IPS-18c (cell line): ENCODE measurements at regions not wholly inside any gene's neighbourhood (a gene's known extent, or its start where the extent isn't known, plus 50 kb on each side); places are given as distances from the start of the nearest gene placed in this dataset.
A peak's percentile ranks its signal among the peaks of the same experiment; 100 is the strongest.
"Not testable (repeated sequence)": the region's sequence is repeated elsewhere in the genome, so short reads cannot be mapped to it uniquely, and the experiment has no call there.

Experiments used
- H3K4me3 ChIP-seq: 2 replicates; pipeline ENCODE4 v1.7.0; 2013; ENCODE audit warnings: low read depth, mild to moderate bottlenecking, low read length, moderate library complexity; ENCODE audit not compliant: insufficient read depth
- H3K9me3 ChIP-seq: one replicate; pipeline ENCODE4 v1.6.1; 2013; ENCODE audit warnings: mild to moderate bottlenecking, low read length, moderate library complexity; ENCODE audit not compliant: control insufficient read depth, insufficient read depth

- not testable (repeated sequence) for H3K4me3 ChIP-seq, H3K9me3 ChIP-seq
Measured at GRCh38 chr7:32768866-32769510, 122.6 kb downstream of the KBTBD2 start.

- not testable (repeated sequence) for H3K9me3 ChIP-seq, H3K4me3 ChIP-seq
Measured at GRCh38 chr7:32768338-32768737, 123.2 kb downstream of the KBTBD2 start.

DNA sequence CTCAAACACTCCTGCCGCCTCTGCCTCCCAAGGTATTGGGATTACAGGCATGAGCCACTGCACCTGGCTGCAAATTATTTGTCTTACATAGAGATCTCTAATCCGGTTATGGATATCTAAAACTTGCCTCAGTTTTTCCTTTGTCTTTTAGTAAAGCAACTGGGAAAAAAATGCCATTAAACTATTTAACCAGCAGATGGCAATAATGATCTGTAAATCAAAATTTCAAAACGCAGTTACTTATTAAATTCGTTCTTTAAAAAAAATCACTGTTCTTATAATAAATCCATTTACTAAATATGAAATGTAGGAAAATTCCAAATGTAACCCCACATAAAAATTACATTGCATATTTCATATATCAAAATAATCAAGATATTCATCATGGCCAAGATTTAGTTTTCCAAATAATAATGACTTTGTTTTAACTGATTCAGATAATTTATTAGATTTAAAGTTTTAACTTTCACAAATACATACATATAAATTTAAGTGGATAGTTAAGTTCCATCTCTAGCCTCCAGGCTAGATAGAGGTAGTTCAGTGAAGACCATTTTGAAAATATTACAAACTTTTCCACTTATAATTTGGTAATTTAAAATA lies 125.8 kb downstream of the KBTBD2 start:
- H3K9me3 ChIP-seq, H3K4me3 ChIP-seq: not testable (repeated sequence)

GRCh38 chr7:32765185-32765584 lies 126.4 kb downstream of the KBTBD2 start:
- H3K4me3 ChIP-seq = no peak overlapping the region
- peaks cover 4% of the 10 kb centered on the region for H3K9me3 ChIP-seq

GRCh38 chr7:32762925-32763293 lies 128.7 kb downstream of the KBTBD2 start:
- H3K9me3 ChIP-seq = no peaks in the 10 kb centered on the region
- H3K4me3 ChIP-seq = no peak overlapping the region

DNA sequence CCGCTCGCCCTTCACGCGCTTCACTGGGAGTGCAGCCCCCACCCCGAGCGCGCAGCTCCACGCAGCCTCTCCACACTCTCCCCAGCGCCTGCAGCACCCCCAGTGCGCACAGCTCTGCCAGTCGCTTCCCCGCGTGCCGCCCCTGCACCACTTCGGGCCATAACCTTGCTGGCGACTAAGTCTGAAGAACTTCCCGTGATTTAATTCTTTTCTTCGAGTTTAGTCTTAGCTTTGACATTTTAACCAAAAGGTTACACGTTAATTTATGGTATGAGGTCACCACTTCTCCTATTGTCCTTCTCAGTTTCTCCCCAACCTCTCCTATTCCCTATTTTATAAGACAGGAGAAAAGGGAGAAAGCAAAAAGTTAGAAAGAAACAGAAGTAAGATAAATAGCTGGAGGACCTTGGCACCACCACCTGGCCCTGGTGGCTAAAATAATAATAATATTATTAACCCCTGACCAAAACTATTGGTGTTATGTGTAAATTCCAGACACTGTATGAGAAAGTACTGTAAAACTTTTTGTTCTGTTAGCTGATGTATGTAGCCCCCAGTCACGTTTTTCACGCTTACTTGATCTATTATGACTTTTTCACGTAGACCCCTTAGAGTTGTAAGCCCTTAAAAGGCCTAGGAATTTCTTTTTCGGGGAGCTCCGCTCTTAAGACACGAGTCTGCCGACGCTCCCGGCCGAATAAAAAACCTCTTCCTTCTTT lies 129.2 kb downstream of the KBTBD2 start:
- not testable (repeated sequence) for H3K4me3 ChIP-seq, H3K9me3 ChIP-seq

DNA sequence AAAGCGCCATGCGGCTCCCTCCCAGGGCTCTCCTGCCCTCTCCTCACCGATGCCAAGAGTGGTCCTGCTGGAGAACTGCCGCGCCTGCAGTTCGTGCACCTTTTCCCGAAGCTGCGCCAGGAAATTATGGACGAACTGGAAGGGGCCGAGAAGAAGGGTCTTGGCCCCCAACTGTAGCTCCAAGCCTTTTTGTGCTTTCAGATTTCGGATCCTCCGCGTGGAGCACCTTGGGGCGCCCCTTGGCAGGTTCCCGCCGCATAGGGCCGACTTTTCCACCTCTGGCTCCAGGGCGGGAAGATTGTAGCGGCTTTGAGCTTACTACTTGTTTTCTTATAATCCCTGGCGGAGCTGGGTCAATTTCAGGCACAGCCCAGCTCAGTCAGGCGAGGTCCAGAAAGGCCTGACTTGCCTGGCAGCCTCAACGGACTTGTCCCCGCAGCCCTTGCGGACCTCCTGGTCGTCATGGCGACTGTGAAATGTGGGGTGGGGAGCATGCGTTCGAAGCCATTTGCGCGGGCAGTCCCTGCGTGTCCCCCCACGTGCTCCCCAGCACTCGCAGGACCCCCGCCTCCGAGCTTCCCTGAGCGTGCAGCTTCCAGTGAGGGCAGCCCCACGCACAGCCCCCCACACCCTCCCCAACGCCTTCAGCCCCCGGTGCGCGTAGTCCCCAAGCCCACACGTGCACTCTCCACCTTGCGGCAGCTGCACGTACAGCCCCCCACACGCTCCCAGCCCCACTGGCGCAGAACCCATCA lies 129.9 kb downstream of the KBTBD2 start:
- no peaks in the 10 kb centered on the region for H3K9me3 ChIP-seq
- H3K4me3 ChIP-seq = no peak overlapping the region

- H3K9me3 ChIP-seq, H3K4me3 ChIP-seq: not testable (repeated sequence)
Measured at GRCh38 chr7:32760755-32761154, 130.8 kb downstream of the KBTBD2 start.

GRCh38 chr7:32759859-32760258 lies 131.7 kb downstream of the KBTBD2 start:
- H3K9me3 ChIP-seq, H3K4me3 ChIP-seq: not testable (repeated sequence)

DNA sequence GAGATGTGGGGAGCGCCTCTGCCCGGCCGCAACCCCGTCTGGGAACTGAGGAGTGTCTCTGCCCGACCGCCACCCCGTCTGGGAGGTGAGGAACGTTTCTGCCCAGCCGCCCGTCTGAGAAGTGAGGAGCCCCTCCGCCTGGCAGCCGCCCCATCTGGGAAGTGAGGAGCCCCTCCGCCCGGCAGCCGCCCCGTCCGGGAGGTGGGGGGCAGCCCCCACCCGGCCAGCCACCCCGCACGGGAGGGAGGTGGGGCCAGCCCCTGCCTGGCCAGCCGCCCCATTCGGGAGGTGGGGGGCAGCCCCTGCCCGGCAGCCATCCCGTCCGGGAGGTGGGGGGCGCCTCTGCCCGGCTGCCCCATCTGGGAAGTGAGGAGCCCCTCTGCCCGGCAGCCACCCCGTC lies 137.7 kb downstream of the KBTBD2 start:
- H3K9me3 ChIP-seq, H3K4me3 ChIP-seq: not testable (repeated sequence)

DNA sequence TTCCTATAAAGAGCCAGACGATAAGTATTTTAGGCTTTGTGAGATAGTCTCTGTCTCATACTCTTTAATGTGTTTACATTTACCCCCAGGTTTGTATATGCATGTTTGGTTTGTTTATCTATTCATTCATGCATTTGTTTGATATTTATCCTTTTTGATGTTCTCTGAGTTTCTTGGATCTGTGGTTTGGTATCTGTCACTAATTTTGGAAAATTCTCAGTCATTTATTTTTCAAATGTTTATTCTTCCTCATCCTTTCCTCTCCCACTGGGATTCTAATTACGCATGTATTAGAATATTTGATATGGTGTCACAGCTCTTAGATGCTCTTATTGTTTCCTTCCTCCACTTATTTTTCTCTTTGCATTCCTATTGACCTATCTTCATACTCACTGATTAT lies 143.2 kb downstream of the KBTBD2 start:
- H3K9me3 ChIP-seq, H3K4me3 ChIP-seq: not testable (repeated sequence)

GRCh38 chr7:32747443-32748148 lies 144.0 kb downstream of the KBTBD2 start:
- not testable (repeated sequence) for H3K4me3 ChIP-seq

DNA sequence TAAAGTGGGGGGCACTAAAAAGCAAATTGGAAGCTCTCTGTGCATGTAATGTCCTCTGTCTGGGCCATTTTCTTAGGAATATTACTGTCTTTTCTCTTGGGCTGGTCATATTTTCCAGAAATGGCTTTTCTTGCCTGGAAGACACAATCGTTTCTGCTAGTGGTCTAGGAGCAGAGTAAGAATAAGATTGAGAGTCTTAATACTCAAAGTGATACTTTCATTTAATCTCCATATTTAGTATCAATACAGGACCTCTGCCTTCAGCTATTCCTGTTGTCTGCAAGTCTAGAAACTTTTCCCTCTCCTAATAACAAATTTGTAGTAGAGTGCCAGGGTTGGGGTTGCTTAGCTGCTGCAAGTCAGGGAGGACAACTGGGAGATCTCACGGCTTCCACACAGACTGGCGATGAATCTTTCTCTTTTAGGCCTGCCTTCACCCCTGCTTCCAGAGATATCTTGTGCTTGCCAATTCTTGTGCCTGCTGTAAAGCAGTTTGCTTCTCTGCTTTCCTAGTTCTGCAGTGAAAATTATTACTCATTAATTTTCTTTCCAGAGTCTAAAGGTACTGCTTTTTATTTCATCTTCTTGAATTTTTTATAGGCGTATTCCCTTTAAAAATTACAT lies 149.6 kb downstream of the KBTBD2 start:
- H3K9me3 ChIP-seq, H3K4me3 ChIP-seq: not testable (repeated sequence)

More at GRCh38 chr7:32747443-32748148, 144.0 kb downstream of the KBTBD2 start:
- H3K9me3 ChIP-seq = not testable (repeated sequence)

DNA sequence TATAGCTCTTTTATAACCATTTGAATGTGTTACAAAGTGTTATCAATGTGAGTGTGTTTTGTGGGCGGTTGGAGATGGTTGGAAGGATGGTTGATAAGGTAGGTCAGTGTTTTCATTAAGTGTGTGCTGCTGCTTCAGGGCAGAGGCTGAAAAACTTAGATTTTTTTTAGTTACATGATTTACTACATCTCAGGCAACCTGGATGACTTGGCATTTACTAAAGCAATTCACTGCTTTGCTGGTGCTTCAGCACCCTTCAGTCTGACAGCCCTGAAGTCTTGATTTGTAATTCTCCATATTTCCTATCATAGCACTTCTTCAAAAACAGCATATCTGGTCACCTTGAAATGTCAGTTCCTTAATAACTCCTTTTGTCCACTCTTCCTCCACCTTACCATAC lies 151.8 kb downstream of the KBTBD2 start:
- H3K4me3 ChIP-seq, H3K9me3 ChIP-seq: not testable (repeated sequence)

DNA sequence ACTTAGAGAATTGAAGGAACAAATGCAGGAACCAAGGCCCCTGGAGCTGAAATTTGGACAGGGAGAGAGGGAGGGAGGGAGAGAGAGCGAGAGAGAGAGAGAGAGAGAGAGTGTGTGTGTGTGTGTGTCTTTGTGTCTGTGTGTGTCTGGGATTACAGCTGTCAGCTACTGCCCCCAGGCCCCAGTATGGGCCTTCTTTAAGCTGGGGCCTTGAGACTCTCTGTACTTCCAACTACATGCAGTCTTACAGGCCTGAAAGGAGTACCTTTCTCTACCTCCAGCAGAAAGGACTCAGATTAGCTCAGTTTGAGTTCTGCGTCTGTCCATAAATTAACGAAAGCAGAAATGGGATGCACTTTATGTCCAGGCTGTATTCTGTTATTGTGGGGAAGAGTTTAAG lies 153.2 kb downstream of the KBTBD2 start:
- not testable (repeated sequence) for H3K9me3 ChIP-seq, H3K4me3 ChIP-seq

DNA sequence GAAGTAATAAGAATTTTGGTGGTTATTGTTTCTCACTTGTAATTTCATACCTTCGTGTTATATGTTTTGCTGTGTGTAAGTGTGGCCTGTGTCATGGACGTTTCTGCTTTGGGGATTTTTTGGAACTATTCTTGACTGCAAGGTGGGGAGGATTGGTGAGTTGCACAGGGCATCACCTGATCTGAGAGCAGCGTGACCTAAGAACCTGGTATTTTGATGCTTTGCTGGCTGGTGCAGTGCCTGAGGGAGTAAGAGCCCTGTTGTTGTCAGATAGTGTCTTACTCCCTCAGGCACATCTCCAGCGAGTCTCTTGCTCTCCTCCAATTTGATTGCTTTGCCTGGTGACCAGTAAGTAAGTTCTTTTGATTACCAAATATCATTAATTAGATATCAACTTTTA lies 158.8 kb downstream of the KBTBD2 start:
- H3K9me3 ChIP-seq, H3K4me3 ChIP-seq: not testable (repeated sequence)

- peak overlapping the region; percentile 36; the same call in 1 of the 2 replicates for H3K4me3 ChIP-seq
- not testable (repeated sequence) for H3K9me3 ChIP-seq
Measured at GRCh38 chr7:32729335-32729675, 162.3 kb downstream of the KBTBD2 start.
